ENCODE measurements at regions not wholly inside any gene's neighbourhood (a gene's known extent, or its start where the extent isn't known, plus 50 kb on each side); places are given as distances from the start of the nearest gene placed in this dataset.

GRCh38 chr11:29231586-29231985 lies 785.2 kb downstream of the KCNA4 start:
- H3K79me2 ChIP-seq (ENCODE audit: control insufficient read depth, insufficient read depth, low read length) = no peaks in the 10 kb centered on the region
- no peaks in the 10 kb centered on the region for H3K4me1 ChIP-seq (ENCODE audit: control insufficient read depth, extremely low read depth, insufficient read depth, low read length)
- no peaks in the 10 kb centered on the region for H3K27me3 ChIP-seq (ENCODE audit: control insufficient read depth in 2 of 2, insufficient read depth in 2 of 2, low read length in 2 of 2)
- ChIA-PET POLR2A (no interaction called here), CTCF (no interaction called here)
- dilution Hi-C loops (cut with MboI; ENCODE audit: extremely low pct_ligation_motif_present, low sequenced_read_pairs) = no loop called here
- no peaks in the 10 kb centered on the region for H3K36me3 ChIP-seq (ENCODE audit: control insufficient read depth in 2 of 2, extremely low read depth in 1 of 2, insufficient read depth in 2 of 2, low read length in 2 of 2)
- no TSS peak for BruUV-seq (replicated peaks)
- H2AFZ ChIP-seq (ENCODE audit: low read depth, low read length) = no peak overlapping the region
- H3K27ac ChIP-seq (ENCODE audit: insufficient read depth, low read depth, low read length) = no peak overlapping the region
- no peak overlapping the region for H3K4me2 ChIP-seq (ENCODE audit: insufficient read depth, low read length)
- TF ChIP-seq MYC (IDR thresholded peaks at IDR 0.05; ENCODE audit: low read depth, low read length) = no peak
- DNase-seq (ENCODE audit: low read depth, low spot score) = no peak
- H3K9ac ChIP-seq (replicated peaks; ENCODE audit: extremely low read depth, insufficient read depth, low read length) = no peak overlapping the region
- H3K4me3 ChIP-seq (replicated peaks in 1 of 3; ENCODE audit: insufficient read depth in 1 of 3, low read depth in 1 of 3, low read length in 3 of 3) = no peak overlapping the region
- no peaks in the 10 kb centered on the region for H3K9me1 ChIP-seq (replicated peaks; ENCODE audit: control insufficient read depth, extremely low read depth, insufficient read depth, low read length)
- intact Hi-C loops (cut with micrococcal nuclease) = no loop called here
- H4K20me1 ChIP-seq (replicated peaks; ENCODE audit: control insufficient read depth, extremely low read depth, insufficient read depth, low read length) = no peaks in the 10 kb centered on the region
- no peak for FAIRE-seq
- no peaks in the 10 kb centered on the region for H3K9me3 ChIP-seq (replicated peaks; ENCODE audit: control insufficient read depth, insufficient read depth, low read length)

GRCh38 chr11:29227811-29228210 lies 789.0 kb downstream of the KCNA4 start:
- TF ChIP-seq CTCF (IDR thresholded peaks at IDR 0.05; ENCODE audit: extremely low read depth in 1 of 2, insufficient read depth in 1 of 2, low read depth in 1 of 2, low read length in 2 of 2) = no peak
- no peak for TF ChIP-seq EZH2 (IDR thresholded peaks at IDR 0.05; ENCODE audit: borderline replicate concordance, low read depth, low read length, severe bottlenecking)
- TF ChIP-seq FOS (IDR thresholded peaks at IDR 0.05; ENCODE audit: borderline replicate concordance, insufficient read depth, low read length) = no peak
- Histone ChIP-seq H3K4me2 (ENCODE audit: insufficient read depth, low read length) (no peak overlapping the region), H3K4me3 (replicated peaks in 1 of 3; ENCODE audit: insufficient read depth in 1 of 3, low read depth in 1 of 3, low read length in 3 of 3) (no peak overlapping the region), H2AFZ (ENCODE audit: low read depth, low read length) (no peak overlapping the region), H3K27me3 (ENCODE audit: control insufficient read depth in 2 of 2, insufficient read depth in 2 of 2, low read length in 2 of 2) (no peaks in the 10 kb centered on the region), H3K79me2 (ENCODE audit: control insufficient read depth, insufficient read depth, low read length) (no peaks in the 10 kb centered on the region), H3K4me1 (ENCODE audit: control insufficient read depth, extremely low read depth, insufficient read depth, low read length) (no peaks in the 10 kb centered on the region), H3K9me1 (replicated peaks; ENCODE audit: control insufficient read depth, extremely low read depth, insufficient read depth, low read length) (no peaks in the 10 kb centered on the region), H3K36me3 (ENCODE audit: control insufficient read depth in 2 of 2, extremely low read depth in 1 of 2, insufficient read depth in 2 of 2, low read length in 2 of 2) (no peaks in the 10 kb centered on the region), H4K20me1 (replicated peaks; ENCODE audit: control insufficient read depth, extremely low read depth, insufficient read depth, low read length) (no peaks in the 10 kb centered on the region), H3K27ac (ENCODE audit: insufficient read depth, low read depth, low read length) (no peak overlapping the region), H3K9ac (replicated peaks; ENCODE audit: extremely low read depth, insufficient read depth, low read length) (no peak overlapping the region), H3K9me3 (replicated peaks; ENCODE audit: control insufficient read depth, insufficient read depth, low read length) (no peaks in the 10 kb centered on the region)
- intact Hi-C loops (cut with micrococcal nuclease) = no loop called here
- ChIA-PET CTCF (interaction anchor here (1.5 kb wide), 1 partner anchor 9 kb away, joined by 3 read pairs; no protein-coding TSS in a partner anchor), POLR2A (no interaction called here)
- DNase-seq (ENCODE audit: low read depth, low spot score) (no peak), FAIRE-seq (no peak)
- dilution Hi-C loops (cut with MboI; ENCODE audit: extremely low pct_ligation_motif_present, low sequenced_read_pairs) = no loop called here
- BruUV-seq (replicated peaks) = no TSS peak
